A673 (cell line): ENCODE measurements at regions not wholly inside any gene's neighbourhood (a gene's known extent, or its start where the extent isn't known, plus 50 kb on each side); places are given as distances from the start of the nearest gene placed in this dataset.

ENCODE experiments used
- EZH2 ChIP-seq: fragments of 200-600 bp; sonication (generic); IDR thresholded peaks from 2 replicates; pipeline ENCODE4 v1.6.1; 2017; ENCODE audit warnings: borderline replicate concordance, low read depth, mild to moderate bottlenecking, mixed read lengths, antibody characterized with exemption, low read length; ENCODE audit not compliant: poor library complexity, severe bottlenecking
- TF ChIP-seq, protein P1 (sequence below): fragments of 300-800, 200-600 bp; sonication (generic); conservative IDR thresholded peaks from 2 replicates; pipeline ENCODE4 v1.5.1; 2017; ENCODE audit warnings: low read depth, mild to moderate bottlenecking, antibody characterized with exemption, low read length, moderate library complexity, mixed read lengths

DNA sequence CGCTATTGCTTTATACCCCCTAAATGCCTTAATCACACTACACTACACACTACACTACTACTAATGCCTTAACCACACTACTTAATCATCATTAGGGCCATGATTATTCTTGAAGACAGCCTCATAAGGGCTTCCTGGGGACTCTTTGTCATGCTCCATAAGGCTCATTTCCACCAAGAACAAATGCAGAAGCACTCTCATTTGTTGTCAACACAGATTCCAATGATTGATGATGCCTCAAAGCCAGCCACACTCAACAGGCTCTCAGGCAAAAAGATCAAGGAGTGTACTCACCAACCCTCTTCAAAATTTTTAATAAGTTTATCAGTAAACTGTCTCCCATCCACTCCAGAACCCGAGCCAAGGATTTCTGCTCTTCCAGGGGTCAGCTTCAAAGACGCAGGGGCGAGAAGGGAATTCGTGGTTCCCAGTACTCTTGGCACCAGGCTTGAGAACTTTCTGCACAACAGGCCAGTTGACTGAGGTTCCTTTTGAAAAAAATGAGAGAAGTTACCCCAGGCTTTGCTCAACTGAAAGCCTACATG, 204.7 kb upstream of the GUCY1A2 start:
- TF ChIP-seq, protein P1, sequence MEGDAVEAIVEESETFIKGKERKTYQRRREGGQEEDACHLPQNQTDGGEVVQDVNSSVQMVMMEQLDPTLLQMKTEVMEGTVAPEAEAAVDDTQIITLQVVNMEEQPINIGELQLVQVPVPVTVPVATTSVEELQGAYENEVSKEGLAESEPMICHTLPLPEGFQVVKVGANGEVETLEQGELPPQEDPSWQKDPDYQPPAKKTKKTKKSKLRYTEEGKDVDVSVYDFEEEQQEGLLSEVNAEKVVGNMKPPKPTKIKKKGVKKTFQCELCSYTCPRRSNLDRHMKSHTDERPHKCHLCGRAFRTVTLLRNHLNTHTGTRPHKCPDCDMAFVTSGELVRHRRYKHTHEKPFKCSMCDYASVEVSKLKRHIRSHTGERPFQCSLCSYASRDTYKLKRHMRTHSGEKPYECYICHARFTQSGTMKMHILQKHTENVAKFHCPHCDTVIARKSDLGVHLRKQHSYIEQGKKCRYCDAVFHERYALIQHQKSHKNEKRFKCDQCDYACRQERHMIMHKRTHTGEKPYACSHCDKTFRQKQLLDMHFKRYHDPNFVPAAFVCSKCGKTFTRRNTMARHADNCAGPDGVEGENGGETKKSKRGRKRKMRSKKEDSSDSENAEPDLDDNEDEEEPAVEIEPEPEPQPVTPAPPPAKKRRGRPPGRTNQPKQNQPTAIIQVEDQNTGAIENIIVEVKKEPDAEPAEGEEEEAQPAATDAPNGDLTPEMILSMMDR, result no peak
- TF ChIP-seq EZH2, result no peak
